NCI-H748 treated with DMSO at 0.1 percent for 48 hours (cell line): ENCODE measurements at regions not wholly inside any gene's neighbourhood (a gene's known extent, or its start where the extent isn't known, plus 50 kb on each side); places are given as distances from the start of the nearest gene placed in this dataset.
A peak's percentile ranks its signal among the peaks of the same experiment; 100 is the strongest.
"Not testable (repeated sequence)": the region's sequence is repeated elsewhere in the genome, so short reads cannot be mapped to it uniquely, and the experiment has no call there.

Source experiments
- DNase-seq: peaks from one replicate; lab custom pipeline; 2025; lab: John Stamatoyannopoulos, UW

DNA sequence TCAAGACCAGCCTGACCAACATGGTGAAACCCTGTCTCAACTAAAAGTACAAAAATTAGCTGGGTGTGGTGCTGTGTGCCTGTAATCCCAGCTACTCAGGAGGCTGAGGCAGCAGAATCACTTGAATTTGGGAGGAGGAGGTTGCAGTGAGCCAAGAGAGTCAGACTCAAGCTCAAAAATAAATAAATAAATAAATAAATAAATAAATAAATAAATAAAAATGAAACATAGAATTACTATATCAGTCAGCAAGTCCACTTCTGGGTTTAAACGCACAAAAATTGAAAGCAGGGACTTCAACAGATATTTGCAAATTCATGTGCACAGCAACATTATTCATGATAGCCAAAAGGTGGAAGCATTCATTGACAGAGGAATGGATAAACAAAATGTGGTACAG is 875.2 kb upstream of the ALG10B start:
- DNase-seq, result not testable (repeated sequence)

DNA sequence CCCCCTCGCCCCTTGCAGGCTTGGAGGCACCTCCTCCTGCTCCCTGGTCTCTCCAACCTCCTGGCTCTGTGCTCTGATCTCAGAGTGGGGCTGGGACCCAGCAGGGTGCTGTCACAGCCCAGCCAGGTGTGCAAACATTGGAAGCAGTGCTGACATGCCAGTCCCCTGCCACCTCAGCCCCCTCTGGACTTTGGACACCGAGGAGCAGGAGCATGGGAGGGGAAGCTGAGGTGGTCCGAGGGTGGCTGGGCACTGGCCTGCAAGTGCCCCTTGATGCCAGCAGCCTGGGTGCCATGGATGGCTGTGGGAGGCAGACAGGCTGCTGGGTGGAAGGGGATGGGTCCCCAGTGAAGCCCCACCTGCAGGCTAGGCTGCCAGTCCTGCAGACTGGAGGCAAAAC is 860.9 kb upstream of the ALG10B start:
- DNase-seq, result not testable (repeated sequence)

- DNase-seq, result not testable (repeated sequence)
Measured at GRCh38 chr12:37497939-37498338, 818.6 kb upstream of the ALG10B start.

DNA sequence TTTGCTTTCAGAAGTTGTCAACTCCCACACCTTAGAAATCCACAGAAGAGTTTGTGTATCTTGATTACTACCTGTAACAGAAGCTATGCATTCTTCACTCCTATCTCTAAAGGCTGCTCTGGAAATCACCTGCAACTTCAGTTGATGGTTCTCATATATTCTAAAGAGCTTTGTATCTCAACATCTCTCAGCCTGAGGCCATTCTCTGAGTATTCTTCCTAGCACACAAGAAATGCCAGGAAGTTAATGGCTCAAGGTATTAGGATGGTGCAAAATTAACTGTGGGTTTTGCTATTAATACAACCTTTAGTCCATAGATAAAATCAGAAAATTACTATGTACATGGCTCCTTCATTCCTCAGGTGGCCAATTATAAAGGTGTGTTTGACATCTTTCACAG is 806.3 kb upstream of the ALG10B start:
- not testable (repeated sequence) for DNase-seq

DNA sequence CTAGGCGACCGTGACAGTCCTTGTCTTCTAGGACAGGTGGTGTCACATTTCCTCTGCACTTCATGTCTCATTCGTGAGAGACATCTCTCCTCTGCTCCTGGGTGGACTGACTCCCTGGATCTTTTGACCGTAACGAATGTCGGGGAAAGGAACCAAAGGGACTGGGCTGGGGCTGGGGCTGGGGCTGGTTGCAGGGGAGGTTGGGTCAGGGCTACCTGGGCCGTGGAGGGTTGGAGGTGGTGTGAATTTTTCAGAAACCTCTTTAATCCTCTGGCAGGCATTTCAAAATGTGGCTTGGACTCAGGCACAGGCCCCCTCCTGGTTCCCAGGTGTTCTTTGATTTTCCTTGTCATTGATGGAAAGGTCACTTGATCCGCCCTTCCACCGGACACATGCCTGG is 776.0 kb upstream of the ALG10B start:
- not testable (repeated sequence) for DNase-seq

DNA sequence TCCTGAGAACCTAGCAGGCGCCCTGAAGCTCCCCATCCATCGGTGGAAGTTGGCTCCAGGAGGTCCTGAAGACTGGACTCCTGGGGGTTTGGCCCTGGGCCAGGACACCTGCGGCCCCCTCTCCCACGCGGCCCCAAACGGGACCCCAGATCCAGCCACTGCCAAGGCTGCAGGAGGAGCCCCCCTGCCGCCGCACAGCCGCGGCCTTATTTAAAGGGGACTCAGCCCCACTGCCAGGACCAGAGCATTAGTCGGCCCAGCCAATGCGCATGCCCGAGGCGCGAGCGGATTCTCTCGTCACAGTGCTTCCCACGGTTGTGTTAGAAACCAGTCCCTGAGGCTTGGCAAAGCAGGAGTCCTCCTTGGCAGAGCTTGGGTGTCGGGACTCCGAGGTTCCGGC is 775.2 kb upstream of the ALG10B start:
- DNase-seq, result no peak

DNA sequence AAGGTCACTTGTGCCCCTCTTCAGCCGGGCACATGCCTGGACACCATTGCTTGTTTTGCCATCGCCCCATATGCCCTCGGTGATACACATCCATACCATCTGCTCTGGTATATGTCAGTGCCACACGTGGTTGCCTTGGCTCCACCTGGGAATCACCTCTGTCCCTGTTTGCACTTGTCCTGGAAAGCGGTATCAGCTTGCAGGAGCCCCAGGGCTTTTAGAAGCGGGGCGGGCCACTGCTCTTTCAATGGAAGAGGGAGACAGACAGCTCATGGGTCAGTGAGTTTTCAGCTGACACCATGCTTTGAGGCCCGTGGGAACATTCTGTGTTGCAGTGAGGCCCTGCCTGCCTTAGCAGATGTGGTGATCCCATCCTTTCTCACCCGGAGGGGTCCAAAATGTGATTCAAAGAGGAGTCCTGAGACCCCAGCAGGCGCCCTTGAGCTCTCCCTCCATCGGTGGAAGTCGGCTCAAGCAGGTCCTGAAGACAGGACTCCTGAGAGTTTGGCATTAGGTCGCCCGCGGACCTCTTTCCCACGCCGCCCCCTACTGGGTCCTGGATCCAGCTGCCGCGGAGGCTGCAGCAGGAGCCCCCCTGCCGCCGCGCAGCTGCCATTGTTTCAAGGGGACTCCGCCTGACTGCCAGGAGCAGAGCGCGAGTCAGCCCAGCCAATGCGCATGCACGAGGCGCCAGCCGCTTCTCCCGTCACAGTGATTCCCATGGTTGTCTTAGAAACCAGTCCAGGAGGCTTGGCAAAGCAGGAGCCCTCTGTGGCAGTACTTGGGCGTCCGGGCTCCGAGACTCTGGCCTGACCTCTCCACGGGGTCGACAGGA is 773.2 kb upstream of the ALG10B start:
- peak; percentile 84 for DNase-seq

DNA sequence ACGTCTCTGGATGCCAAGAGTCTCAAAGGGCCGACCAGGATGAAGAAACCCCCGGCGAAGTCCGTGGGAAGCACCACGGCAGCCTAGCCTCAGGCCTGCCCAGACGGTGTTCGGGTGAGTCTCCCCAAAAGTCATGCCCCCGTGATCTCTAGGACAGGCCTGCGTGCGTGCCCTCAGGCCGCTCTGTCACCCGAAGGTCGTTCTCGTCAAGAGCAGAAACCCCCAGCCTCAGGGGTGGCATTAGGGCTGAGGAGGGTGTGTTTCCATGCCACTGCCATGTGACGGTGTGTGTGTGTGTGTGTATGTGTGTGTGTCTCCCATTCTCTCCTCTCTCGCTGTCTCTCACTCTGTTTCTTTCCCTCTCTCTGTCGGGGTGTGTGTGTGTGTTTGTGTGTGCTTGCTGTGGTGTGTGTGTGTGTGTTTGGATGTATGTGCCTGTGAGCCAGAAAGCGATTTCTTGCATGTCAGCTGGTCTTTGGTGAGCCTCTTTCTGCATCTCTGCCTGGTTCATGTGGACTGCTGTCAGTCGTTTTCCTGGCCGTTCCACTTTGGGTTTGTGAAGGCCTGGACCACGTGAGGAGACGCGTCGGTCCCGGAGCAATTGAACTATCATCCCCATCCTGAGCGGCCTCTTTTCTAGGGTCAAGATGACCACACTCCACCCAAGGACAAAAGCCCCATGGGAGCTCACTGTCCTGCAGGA is 772.5 kb upstream of the ALG10B start:
- no peak for DNase-seq

GRCh38 chr12:37544669-37545330 is 771.8 kb upstream of the ALG10B start:
- not testable (repeated sequence) for DNase-seq

DNA sequence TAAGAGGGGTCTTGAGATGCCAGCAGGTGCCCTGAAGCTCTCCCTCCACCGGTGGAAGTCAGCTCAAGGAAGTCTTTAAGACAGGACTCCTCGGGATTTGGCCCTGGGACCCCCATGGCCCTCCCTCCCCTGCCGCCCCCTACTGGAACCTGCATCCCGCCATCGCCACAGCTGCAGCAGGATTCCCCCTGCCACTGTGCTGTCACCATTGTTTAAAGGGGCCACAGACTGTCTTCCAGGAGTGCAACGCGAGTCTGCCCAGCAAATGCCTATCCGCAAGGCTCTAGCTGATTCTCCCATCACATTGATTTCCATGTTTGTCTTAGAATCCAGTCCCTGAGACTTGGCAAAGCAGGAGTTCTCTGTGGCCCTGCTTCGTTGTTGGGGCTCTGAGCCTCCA is 770.8 kb upstream of the ALG10B start:
- no peak for DNase-seq

GRCh38 chr12:37546206-37546605 is 770.4 kb upstream of the ALG10B start:
- DNase-seq, result no peak

DNA sequence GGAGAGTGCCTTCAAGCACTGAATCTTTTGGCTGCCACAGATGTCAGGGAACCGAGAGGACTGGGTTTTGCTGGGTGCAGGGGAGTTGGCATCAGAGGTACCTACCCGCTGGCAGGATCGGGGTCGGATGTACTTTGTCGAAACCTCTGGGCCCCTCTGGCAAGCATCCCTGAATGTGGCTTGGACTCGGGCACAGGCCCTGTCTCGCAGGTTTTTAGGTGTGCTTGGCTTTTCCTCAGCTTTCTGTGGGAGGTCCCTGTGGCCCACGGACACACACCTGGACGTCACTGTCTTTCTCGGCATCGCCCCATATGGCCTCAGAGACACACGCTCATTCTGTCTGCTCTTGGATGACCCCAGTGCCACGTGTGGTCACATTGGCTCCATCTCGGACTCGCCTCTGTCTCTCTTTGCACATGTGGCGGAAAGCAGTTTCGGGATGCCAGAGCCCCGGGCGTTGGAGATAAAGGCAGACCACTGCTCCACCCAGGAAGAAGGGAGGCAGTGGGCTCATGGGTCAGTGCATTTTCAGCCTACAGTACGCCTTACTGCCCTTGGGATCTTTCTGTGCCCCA is 769.6 kb upstream of the ALG10B start:
- DNase-seq, result no peak

DNA sequence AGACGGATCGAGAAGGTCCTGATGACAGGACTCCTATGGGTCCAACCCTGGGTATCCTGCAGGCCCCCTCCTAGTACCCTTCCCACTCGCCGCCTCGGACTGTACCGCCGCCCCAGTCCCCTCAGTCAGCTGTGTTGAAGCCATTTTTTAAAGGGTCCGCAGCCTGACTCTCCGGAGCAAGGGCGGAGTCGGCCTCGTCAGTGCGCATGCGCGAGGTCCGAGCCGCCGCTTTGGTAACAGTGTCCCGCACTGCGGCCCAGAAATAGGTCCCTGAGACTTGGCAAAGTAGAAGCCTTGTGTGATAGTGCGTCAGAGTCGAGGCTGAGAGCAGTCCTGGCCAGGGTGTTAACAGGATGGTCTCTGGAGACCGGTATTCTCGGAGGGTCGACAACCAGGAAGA is 769.0 kb upstream of the ALG10B start:
- peak; percentile 39 for DNase-seq

DNA sequence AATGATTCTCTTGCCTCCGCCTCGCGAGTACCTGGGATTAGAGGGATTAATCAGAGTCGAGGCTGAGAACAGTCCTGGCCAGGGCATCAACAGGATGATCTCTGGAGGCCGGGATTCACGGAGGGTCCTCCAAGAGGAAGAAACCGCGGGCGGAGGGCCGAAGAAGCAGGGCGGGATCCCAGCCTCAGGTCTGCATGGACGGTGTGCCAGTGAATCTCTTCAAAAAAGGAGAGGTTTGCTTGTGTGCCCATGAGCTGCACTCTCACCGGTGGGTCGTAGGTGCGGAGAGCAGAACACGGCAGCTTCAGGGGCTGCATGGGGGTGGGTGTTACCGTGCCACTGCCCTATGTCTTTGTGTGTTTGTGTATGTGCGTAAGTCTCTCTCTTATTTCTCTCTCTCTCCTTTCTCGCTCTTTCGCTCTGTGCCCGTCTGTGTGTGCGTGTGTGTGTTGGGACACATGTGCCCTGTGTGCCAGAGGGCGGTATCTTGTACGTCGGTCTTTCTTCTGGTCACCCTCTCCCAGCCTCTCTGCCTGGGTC is 768.2 kb upstream of the ALG10B start:
- DNase-seq, result no peak

- DNase-seq, result not testable (repeated sequence)
Measured at GRCh38 chr12:37556957-37557356, 759.6 kb upstream of the ALG10B start.

DNA sequence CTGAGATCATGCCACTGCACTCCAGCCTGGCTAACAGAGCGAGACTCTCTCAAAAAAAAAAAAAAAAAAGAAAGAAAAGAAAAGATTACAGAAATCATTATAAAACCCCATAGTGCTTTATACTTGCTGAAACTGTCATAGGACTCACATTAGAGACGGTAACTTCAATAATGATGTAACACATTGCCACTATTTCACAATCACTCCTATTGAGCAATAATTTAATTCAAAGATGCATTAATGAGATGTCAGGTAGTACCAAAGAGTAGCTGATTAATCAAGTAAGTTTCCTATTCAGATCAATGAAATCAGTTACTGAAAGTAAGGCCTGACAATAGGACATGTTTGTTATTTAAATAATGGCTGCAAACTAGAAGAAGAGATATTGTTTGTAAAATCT is 751.5 kb upstream of the ALG10B start:
- DNase-seq, result no peak

DNA sequence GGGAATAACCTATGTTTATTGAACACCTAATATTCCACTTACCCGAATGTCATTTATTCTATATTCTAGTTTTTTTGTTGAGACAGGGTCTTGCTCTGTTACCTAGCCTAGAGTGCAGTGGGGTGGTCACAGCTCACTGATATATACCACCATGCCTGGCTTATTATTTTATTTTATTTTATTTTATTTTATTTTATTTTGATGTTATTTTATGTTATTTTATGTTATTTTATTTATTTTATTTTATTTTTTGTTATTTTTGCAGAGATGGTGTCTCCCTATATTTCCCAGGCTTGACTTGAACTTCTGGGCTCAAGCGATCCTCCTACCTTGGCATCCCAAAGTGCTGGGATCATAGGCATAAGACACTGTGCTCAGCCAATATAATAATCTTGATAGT is 746.0 kb upstream of the ALG10B start:
- not testable (repeated sequence) for DNase-seq
